Liver (tissue), 3 donors: ENCODE measurements at regions not wholly inside any gene's neighbourhood (a gene's known extent, or its start where the extent isn't known, plus 50 kb on each side); places are given as distances from the start of the nearest gene placed in this dataset.
"Not testable (repeated sequence)": the region's sequence is repeated elsewhere in the genome, so short reads cannot be mapped to it uniquely, and the experiment has no call there.

ENCODE experiments used
- CTCF ChIP-seq: fragments of 150-350 bp; IDR thresholded peaks from 2 replicates; pipeline ENCODE4 v1.5.1; 2017; ENCODE audit warnings: improper control_type of control experiment, low read depth, low read length; ENCODE audit not compliant: missing input control
- EGR1 ChIP-seq, 2 donors: IDR thresholded peaks; 2 replicates each; pipeline ENCODE4 v1.6.1; 2016 to 2018; ENCODE audit warnings: antibody characterized with exemption in 2 of 2, low read depth in 2 of 2
- GABPA ChIP-seq, 2 donors: IDR thresholded peaks in 1 of 2; conservative IDR thresholded peaks in 1 of 2; 2 replicates each; pipeline ENCODE4 v1.6.1; 2016; ENCODE audit warnings: antibody characterized with exemption in 2 of 2, mild to moderate bottlenecking in 1 of 2, moderate library complexity in 1 of 2
- MAX ChIP-seq: IDR thresholded peaks from 2 replicates; pipeline ENCODE4 v1.6.1; 2016; ENCODE audit warnings: antibody characterized with exemption
- RAD21 ChIP-seq, 2 donors: IDR thresholded peaks; 2 replicates each; pipeline ENCODE4 v1.6.1; 2016; ENCODE audit warnings: antibody characterized with exemption in 2 of 2, mild to moderate bottlenecking in 2 of 2
- REST ChIP-seq: IDR thresholded peaks from 2 replicates; pipeline ENCODE4 v1.6.1; 2016; ENCODE audit warnings: antibody characterized with exemption, mild to moderate bottlenecking
- SP1 ChIP-seq: IDR thresholded peaks from 2 replicates; pipeline ENCODE4 v1.6.1; 2018; ENCODE audit warnings: antibody characterized with exemption, mild to moderate bottlenecking
- ZBTB33 ChIP-seq: IDR thresholded peaks from 2 replicates; pipeline ENCODE4 v1.6.1; 2016; ENCODE audit warnings: antibody characterized with exemption
- donor health status: healthy.
- donor health status: healthy.

- not testable (repeated sequence) for TF ChIP-seq CTCF; RAD21 (IDR thresholded peaks at IDR 0.05); ZBTB33; GABPA (IDR thresholded peaks at IDR 0.05 in 1 of 2, conservative IDR thresholded peaks at IDR 0.05 in 1 of 2); EGR1 (IDR thresholded peaks at IDR 0.05; ENCODE audit: low read depth in 2 of 2); MAX; SP1; REST
These were observed 68.9 kb upstream of the ZNG1B start for GRCh38 chr2:113368581-113368980.
